NCI-H1048 (cell line): ENCODE measurements at regions not wholly inside any gene's neighbourhood (a gene's known extent, or its start where the extent isn't known, plus 50 kb on each side); places are given as distances from the start of the nearest gene placed in this dataset.
"Not testable (repeated sequence)": the region's sequence is repeated elsewhere in the genome, so short reads cannot be mapped to it uniquely, and the experiment has no call there.

Source experiments
- DNase-seq: peaks from one replicate; lab custom pipeline; 2025; lab: John Stamatoyannopoulos, UW

DNA sequence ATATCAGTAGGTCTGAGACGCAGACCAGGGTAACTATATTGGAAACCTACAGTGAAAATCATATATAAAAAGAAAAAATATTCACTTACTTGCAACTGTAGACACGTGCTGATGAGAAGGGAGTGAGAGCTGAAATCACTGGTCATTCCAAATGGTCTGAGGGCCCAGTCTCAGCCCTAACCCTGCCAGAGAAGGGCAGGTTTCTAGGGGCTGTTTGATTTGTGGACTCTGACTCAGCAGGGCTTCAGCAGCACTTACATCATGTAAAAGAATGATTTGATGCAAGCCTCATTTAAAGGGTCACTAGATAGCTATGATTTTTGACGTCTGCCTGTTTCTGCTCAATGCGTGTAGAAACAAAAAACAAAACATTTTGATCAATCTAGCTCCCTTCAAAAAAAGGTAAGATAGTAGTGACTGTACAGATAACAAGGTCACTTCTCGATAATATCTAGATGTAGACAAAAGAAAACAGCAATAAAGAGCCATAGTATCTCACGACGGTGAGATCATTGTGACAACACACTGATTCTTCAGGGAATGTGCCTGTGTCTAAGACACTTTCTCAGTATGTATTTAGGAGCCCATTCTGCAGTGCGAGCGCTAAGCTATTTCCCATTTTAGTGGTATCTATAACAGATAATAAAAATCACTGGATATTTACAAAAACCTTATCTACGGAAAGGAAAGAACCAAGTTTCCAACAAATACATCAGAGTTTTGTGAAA, 307.2 kb downstream of the HIVEP2 start:
- DNase-seq, result no peak

DNA sequence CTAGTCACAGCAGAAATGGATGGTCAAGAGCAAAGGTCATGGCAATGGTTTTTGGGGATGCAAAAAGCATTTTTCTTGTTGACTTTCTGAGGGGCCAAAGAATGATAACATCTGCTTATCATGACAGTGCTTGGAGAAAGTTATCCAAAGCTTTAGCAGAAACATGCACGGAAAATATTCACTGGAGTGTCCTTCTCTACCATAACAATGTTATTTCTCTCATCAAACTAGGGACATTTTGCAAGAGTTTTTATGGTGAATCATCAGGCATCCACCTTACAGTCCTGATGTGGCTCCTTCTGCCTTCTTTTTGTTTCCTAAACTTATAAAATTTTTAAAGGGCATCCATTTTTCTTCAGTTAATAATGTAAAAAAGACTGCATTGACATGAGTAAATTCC, 302.3 kb downstream of the HIVEP2 start:
- DNase-seq, result no peak

GRCh38 chr6:142644866-142645265, 300.1 kb downstream of the HIVEP2 start:
- no peak for DNase-seq

DNA sequence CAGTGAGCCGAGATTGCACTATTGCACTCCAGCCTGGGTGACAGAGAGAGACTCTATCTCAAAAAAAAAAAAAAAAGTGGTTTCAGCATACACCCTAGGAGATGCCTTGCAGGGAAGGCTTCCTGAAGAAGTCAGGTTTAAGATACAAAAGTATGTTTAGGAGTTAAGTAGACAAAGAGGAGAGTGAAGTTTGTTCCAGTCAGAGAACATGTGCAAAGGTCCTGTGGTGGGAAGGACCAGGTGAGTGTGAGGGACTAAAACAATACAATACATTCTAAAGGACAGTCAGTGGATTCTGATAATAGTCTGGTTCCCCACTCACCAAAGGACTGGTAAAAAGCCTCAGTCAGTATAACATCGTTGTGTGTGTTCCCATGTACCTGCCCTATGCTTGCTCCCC, 299.3 kb downstream of the HIVEP2 start:
- DNase-seq, result no peak

- no peak for DNase-seq
Observed at GRCh38 chr6:142647449-142648035, 297.4 kb downstream of the HIVEP2 start.

DNA sequence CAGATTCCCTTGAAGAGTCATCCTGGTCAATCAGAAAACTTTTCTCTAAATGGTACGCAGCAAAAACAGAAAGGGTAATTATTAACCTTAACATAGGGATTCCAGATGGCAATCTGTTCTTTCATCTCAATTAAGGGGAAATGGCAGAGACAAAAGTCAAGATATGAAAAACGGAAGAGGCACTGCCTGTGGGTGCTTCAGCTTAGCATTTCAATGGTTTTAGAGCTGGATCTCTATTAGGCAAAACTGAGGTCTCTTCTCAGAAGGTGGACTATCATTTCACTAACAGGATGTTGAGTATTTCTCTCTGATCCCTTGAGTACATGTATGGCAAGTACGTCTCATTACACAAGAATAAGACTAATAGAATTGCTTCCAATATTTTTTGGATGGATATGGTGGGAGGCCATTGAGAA, 296.9 kb downstream of the HIVEP2 start:
- no peak for DNase-seq

DNA sequence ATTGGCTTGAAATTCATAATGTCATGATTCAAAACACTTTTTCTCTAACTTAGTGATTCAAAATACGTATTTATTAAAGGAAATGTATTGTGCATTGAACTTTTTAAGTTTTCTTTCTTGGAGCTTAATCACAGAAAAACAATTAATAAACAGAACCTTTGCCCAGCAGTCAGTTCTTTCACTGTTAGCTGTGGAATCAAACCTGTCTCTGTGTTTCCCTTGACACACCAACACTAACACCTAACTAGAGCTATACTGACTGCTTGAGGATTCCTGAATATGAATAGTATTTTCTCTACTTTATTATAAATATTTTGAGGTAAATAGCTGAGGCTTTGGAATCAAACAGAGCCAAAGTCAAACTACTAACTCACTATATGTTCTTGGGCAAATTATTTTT, 296.4 kb downstream of the HIVEP2 start:
- no peak for DNase-seq

DNA sequence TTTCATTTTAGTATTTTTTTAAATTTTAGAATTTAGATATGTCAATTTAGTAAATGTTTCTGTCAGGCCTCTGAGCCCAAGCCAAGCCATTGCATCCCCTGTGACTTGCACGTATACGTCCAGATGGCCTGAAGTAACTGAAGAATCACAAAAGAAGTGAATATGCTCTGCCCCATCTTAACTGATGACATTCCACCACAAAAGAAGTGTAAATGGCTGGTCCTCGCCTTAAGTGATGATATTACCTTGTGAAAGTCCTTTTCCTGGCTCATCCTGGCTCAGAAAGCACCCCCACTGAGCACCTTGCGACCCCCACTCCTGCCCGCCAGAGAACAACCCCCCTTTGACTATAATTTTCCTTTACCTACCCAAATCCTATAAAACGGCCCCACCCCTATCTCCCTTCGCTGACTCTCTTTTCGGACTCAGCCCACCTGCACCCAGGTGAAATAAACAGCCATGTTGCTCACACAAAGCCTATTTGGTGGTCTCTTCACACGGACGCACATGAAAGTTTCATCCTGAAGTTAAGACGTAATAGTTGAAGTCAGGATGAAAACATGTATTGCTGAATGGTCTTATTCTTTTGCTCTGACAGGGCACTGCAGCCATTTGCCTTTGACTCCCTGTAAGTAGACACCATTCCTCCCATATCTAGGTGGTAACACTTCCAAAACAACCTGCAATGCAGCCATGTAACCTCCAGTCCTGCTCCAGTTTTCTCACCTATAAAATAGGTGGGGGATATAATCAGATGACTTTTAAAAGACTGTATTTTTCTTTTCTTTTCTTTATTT, 295.3 kb downstream of the HIVEP2 start:
- DNase-seq, result not testable (repeated sequence)

DNA sequence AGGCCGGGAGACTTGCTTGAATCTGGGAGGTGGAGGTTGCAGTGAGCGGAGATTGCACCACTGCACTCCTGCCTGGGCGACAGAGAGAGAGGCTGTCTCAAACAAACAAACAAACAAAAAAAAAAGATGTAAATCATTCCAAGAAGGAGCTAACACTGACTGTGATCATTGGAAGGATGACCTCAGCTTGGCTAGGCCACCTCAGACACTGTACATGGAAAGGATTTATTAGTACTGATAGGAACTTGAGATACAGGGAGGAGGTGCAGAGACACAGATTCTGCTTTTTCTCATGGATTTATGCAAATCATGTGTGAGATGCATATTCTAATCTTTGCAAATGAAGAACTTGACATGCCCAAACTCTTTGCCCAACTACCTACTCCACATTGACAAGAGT, 293.6 kb downstream of the HIVEP2 start:
- no peak for DNase-seq

GRCh38 chr6:142653710-142654420, 291.1 kb downstream of the HIVEP2 start:
- DNase-seq, result no peak

DNA sequence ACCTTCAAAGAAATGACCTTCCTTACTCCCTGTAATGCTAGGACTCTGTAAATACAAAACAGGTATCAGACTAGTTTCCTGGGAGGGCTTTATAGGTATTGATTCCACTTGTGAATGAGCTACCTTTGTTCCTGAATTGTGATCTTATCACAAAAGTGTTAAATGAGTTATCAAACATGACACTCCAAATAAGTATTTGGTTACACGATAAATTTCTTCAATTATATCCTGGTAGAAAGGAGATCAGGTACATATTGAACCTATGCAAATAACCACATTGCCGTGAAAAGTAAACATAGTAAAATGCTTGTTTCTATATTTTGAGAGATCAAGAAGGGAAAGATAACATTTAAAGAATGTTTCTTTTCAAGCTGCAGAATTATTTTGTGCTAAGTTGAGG, 285.3 kb downstream of the HIVEP2 start:
- DNase-seq, result no peak

DNA sequence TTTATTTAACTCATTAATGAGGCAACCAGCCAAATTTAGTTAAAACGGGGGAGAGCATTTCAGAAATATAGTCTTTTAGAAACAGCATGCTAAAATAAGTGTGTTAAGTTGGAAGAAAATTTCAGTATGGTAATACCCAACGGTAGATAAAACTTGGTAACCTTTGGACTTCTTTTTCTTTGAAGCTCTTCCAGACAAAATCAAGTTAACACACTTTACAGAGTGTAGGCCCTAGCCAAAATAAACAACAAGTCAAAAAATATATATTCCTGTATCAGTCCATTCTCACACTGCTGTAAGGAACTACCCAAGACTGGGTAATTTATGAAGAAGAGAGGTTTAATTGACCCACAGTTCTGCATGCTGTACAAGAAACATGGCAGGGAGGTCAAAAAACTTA, 279.6 kb downstream of the HIVEP2 start:
- no peak for DNase-seq

DNA sequence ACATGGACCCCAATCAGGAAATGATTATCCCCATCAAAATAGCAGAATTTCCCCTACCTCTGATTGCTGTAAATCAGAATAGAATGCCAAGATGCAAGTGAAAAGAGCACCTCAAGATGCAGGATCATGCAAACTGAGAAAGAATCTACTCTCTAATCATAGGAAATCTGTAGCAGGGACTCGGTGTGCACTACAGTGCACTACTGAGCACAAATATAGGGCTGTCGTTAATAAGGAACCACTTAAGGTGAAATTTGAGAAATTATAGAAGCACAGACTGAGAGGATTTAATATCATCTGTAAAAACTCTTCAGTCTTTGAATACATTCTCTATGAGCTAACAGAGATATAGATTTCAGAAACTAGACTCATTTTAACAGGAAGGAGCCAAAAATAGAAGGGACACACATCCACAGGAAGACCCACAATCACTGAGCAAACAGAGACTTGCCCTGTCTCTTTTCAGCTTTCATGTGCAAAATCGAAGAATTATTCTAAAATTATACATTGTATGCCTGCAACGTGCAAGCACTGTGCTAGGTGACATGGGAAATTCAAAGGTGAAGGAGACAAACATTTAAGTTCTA, 278.3 kb downstream of the HIVEP2 start:
- no peak for DNase-seq

GRCh38 chr6:142669471-142670351, 275.3 kb downstream of the HIVEP2 start:
- no peak for DNase-seq

DNA sequence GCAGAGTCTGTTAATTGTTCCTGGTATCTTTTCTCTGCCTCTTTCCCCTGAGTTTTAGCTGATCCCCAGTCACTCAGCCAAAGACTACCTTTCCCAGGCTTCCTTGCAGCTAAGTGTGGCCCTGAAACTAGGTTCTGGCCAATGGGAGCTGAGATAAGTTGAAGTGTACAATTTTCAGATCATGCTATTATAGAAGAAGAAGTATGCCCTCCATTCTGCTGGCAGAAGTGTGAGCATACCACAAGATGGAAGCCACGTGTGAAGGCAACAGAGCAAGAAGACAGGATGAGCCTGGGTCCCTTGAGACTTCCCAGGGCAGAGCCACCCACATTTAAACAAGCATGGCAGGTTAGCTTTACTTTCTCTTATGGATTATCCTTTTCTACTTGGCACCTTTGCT, 273.2 kb downstream of the HIVEP2 start:
- DNase-seq, result no peak

- DNase-seq, result no peak
Observed at GRCh38 chr6:142675517-142675916, 269.5 kb downstream of the HIVEP2 start.

- no peak for DNase-seq
Observed at GRCh38 chr6:142676027-142676443, 268.9 kb downstream of the HIVEP2 start.

DNA sequence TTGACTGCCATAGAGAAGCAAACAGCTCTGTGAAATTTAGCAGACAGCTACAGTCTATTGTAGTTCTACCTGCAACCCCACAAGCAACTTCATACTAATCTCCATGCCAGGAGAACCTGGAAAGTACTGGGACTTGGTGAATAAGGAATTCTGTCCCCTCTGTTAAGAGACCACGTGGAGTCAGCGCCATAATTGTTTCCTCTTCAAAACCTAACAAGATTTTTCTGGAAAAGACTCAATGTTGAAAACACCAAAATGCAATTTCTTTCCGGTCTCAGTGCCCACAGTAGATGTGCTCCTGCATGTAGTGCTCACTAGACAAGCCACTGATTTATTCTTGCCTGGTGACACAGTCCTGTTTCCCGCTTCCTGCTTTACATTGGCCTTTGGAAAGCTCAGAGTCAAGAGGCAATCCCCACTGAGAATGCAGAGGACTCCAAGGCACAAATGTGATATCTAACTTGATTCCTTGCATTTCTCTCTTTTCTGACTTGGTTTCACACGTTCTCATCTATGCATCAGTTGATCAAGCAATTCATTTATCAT, 268.3 kb downstream of the HIVEP2 start:
- DNase-seq, result no peak

GRCh38 chr6:142679907-142680700, 264.9 kb downstream of the HIVEP2 start:
- no peak for DNase-seq

- DNase-seq, result no peak
Observed at GRCh38 chr6:142681099-142681498, 263.9 kb downstream of the HIVEP2 start.
